IPS-NIHi7 (cell line): ENCODE measurements at regions not wholly inside any gene's neighbourhood (a gene's known extent, or its start where the extent isn't known, plus 50 kb on each side); places are given as distances from the start of the nearest gene placed in this dataset.

Experiments
- DNase-seq: peaks from one replicate; pipeline ENCODE4 v3.0.0; 2012; ENCODE audit warnings: mixed read lengths; ENCODE audit errors: extremely low spot score

DNA sequence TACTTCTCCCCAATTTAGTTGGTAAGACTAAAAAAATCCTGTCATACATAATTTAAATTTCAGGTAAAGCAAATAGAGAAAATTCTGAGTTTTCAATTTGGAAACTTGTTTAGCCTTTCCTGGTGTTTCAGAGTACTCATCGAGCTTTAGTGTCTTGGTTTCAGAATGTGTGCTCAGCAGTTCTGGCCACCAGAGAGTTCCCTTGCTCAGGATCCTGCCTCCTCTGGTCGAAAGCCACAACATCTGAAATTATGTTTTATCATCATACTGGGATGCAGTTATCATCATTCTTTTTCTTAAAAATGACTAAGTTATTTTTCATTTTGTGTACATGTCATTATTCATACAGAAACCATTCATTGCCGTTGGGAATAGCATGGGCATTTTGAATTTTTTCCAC is 263.2 kb upstream of the SPRY2 start:
- peak; percentile 16 for DNase-seq

DNA sequence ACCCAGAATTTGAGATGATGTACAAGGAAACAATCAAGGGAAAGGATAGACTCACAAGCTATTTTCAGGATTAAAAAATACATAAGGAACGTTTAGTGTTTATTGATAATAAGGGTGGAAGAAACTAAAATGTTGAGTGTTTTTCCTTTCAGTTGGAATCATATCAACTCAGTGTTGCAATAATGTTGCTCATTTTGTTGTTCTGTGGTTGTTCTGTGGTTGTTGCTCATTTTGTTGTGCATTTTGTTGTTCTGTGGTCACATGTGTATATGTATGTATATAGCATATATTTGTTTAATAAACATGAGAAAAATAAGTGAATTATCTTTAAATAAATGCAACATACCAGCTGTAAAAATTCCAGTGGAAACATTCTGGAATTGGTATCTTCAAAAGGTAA is 262.4 kb upstream of the SPRY2 start:
- DNase-seq: no peak

DNA sequence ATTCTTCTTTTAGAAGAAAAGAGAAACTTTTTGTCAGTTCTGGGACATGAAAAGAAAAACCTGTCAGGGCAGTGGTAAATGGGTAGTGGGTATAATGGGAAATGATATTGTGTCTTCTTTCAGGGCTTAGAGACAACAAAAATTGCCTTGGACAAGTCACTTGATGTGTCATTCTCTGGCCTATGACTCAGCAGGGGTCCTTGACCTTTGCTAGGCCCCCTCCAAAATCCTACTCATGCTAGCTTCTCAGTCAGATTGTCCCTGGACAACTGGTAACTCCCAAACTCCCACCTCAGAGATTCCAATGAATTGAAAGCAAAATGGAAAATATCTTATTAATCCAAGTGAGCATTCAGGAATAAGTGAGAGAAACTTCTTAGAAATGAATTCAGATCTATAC is 258.8 kb upstream of the SPRY2 start:
- DNase-seq: no peak

DNA sequence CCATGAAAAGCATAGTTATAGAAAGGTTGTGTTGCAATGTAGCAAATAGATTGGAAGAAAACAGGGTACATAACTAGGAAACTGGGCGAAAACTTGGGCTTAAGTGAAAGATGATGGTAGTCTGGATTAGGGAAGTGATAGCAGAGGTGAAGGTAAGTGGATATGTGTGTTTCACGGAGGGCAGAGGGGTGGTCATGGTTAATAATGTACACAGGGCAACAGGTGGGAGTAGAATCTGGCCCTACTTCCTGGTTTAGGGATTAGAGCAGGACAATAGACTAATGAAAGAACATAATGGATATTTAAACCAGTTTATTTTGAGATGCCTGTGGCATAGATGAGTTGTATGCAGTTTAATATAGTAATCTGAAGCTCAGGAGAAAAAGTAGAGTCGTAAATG is 257.3 kb upstream of the SPRY2 start:
- no peak for DNase-seq

DNA sequence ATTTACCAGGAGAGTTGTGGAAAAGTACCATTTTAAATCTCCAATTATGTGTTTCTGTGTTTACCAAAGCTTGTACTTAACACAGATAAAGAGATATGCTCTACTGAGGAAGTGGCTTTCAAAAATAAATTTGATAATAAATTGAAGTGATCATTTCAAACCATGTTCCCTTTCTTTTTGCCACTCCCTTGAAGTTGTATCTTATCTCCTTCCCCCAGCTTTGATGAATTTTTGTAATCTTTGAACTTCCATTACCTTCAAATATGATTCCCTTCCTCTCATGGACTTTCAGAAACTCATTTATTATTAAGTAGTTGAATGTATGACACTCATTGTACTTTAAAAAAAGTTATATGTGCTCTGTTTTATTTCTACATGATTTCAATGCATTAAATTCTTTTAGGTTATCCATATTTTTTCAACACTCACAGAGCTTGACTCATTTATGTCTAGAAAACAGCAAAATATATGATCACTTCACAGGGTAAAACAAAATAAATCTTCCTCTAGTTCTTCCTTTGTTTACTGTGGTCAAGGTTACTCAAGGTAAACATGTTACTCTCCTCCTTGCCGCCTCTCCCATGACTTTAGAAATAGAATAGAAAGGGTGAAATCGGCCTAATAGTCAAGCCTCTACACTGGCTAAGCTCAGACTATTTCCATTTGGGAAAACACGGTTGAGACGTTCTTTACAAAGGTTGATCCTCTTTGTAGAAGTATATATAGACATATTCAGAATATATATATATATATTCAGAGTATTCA is 251.2 kb upstream of the SPRY2 start:
- DNase-seq: no peak

DNA sequence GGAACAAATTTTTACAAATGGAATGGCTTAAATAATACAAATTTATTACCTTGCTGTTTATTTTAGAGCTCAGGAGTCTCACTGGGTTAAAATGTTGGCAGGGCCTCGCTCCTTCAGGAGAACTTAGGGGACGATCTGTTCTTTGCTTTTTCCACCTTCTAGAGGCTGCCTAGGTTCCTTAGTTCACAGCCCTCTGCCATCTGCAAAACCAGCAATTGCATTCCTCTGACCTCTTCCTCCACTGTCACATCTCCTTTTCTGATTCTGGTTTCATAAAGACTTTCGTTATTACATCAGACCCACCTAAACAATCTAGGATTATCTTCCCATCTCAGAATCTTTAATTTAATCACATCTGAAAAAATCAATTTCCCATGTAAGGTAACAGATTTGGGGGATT is 249.6 kb upstream of the SPRY2 start:
- DNase-seq: no peak

DNA sequence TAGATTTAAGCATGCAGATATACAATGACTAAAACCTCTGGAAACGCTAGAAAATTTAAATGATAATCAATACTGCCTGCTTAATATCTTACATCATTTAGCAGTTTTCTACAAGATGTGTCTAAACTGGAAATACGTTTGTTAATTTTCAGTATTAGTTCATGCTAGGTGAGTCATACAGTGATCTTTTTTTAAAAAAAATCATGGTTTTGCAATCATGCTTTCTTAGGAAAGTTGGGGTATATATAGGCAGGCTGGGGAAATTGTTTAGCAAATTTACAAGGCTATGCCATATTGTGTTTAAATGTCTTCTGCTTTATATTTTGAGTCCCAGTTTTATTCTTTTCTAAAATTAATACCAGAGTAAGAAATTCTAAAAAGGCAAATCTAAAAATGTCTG is 245.4 kb upstream of the SPRY2 start:
- DNase-seq: no peak

DNA sequence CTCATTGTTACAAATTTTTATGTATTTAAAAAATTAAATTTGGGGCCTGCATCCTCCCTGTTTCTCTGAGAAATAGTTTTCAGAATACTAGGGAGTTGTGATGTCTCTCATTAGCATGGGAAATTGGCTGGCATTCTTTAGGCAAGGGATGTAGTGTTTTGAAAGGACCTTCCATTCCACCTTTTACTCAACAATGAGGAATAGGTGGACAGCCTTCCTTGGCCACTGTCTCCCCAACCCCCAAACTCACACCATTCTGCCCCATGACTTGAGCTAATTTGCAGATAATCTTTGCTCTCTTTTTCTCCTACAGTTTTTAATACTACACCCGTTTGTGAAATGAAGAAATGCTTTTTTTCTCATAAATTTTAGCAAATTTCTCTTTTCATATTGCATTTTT is 244.6 kb upstream of the SPRY2 start:
- DNase-seq: no peak

DNA sequence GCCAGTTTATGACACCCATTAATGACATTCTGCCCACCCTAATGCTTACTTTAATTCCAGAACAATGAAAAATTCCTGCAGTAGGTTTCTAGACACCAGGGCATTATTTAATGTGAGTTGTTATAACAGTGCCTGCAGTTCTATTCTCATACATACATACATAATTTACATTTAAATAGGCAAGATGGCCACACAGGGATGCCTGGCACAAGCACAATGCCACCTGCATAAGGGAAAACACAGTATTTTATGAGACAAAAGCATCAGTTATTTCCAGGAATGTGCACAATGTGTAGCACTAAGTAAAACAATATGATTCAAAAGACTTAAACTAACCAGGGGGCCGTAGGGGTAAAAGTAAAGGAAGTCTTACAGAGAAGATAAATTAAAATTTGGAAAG is 243.9 kb upstream of the SPRY2 start:
- no peak for DNase-seq

DNA sequence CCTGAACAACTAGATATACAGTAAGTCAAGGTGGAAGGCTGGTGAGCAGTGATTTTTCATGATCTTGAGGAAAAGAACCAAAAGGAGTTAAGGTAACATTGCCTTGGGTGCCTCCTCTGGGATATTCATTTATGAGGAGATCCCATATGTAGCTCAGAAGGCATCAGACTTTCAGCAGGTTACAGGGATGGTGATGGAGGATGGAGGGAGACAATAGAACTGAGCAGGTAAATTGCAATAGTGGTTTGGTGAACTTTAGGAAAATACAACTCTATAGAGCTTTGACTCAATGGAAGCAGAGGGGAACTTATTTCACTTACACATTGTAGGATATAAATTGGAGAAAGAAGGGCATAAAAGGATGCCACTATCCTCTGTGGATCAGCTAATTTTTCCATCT is 243.4 kb upstream of the SPRY2 start:
- DNase-seq: no peak

DNA sequence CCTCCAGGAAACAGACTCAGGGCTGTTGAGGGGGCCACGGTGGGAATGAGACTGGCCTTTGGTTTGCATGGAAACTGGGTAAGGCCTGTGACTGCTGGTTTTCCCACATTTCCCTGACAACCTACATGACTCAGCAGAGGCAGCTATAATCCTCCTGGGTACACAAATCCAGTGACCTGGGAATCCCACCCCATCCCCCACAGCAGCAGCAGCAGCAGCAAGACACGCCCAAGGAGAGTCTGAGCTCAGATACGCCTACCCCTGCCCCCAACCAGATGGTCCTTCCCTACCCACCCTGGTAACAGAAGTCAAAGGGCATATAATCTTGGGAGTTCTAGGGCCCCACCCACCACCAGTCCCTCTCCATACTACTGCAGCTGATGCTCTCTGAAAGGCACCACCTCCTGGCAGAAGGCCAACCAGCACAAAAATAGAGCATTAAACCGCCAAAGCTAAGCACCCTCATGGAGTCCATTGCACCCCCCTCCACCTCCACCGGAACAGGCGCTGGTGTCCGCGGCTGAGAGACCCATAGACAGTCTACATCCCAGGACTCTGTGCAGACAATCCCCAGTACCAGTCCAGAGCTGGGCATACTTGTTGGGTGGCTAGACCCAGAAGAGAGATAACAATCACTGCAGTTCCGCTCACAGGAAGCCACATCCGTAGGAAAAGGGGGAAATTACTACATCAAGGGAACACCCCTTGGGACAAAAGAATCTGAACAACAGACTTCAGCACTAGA is 237.2 kb upstream of the SPRY2 start:
- DNase-seq: no peak

DNA sequence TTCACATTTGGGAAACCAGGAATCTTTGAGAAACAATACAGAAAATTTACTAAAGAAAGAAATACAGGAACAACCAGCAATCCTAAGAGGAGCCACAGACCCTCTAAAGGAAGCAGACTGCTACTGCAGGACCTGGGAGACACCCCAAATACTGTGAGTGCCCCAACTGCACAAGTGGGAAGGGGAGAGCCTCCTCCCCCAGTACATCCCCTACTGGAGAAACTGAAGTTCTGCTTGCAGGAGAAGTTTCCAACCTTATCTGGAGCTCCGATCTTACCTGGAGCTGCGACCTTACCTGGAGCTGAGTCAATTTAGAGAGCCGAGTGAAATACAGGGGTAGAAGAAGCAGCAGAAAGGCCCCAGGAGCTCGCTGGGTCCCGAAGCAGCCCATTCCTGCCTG is 236.4 kb upstream of the SPRY2 start:
- no peak for DNase-seq

DNA sequence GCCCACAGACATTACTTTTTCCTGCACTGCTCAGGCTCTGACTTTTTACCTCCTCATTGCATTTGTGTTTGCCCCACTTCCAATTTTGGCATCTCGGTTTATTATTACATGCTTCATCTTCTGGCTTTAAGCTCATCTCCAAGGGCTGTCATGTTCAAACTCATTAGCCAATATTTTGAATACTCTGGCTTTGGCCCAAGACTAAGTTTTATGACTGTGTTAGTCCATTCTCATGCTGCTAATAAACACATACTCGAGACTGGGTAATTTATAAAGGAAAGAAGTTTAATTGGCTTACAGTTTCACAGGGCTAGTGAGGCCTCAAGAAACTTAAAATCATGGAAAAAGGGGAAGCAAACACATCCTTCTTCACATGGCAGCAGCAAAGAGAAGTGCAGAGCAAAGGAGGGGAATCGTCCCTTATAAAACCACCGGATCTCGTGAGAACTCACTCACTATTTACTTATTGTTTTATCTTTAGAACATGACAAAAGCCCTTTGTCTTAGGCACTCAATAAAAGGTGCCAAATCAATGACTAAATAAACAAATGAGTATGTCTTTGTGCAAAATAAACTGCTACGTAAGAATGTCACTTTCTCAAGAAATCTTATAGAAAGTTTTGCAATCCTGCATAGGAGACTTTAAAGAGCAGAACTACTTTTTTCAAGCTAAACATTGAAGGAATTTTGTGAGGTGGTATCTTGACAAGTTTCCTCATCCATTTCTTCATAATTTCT is 233.4 kb upstream of the SPRY2 start:
- no peak for DNase-seq

DNA sequence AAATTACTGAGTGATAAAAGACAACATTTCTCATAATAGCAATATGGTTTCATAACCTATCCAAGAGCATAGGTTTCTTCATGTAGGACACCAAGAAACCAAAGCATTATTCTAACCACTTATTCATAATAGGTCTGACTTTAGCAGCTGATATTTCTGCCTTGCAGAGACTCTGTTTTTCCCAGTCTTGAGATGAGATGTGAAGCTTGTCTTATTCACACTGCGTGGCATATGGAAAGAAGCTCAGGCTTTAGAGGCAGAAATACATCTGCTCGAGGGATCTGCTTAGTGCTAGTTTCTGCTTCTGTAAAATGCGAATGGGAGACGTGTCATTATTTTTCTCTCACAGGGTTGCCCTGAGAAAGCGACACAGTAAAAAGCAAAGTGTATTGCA is 232.0 kb upstream of the SPRY2 start:
- no peak for DNase-seq

DNA sequence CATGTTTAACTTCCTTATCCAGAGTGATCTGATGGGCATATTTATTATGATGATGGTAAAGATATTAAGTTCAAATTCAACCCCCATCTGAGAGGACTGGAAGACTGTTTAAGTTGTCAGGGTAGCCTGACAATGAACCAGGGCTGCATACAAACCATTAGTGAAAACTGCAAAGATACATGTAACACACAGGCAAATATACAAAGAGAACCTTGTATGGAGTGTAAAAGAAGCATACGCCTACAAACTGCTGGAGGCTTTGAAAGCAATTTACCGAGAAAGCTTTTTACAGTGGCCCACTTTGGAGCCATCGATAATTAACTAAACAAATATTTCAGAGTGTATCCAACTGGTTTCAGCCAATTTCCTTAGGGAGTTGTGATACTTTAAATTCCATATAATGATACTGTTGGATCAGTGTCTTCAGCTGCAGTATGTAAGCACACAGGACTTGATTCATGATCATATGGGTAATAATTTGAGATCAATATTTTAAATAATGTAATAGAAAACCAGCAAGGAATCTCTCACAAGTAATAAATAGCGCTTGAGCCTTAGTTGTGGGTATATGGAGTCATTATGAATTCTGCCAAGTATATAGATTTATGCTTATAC is 231.5 kb upstream of the SPRY2 start:
- DNase-seq: no peak

DNA sequence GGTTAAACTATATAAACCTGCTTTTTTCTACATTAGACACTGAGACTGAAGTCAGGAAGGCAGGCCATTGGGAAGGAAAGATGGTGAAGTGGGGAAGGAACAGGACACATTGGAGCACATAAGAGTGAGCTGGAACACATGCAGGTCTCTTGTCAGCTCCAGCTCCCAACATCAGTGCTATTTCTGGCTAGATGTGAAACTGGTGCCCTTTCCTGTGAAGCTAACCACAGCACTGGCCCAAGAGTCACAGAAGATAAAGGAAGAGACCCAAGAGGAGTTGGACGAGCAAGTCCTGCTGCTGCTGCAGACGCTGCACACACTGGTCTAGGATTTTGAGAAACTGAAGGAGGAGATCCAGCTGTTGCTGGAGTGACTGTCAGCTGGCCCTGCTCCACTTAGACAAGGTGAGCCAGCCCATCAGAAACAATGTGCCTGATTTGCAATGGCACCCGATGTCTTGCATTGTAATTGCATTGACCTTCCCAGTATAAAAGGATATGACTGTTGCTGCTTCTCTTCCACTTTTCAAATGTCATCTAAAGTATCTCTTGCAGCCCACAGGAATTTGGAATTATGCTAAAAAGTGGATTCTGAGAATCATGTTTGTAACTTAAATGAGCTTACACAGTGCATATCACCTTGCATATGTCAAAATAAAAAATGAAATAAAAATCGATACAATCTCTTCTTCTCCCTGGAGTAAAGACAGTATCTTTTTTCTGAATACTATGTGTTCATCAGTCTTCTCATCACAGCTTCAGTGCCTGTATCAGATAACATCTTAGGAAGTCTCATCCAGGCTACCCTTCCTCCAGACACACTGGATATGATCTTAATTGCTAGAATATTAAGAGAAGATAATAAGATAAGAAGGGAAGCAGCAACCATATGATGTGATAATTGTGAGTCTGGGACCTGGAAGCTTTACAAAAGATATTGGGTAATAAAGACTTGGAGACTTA is 230.7 kb upstream of the SPRY2 start:
- no peak for DNase-seq

DNA sequence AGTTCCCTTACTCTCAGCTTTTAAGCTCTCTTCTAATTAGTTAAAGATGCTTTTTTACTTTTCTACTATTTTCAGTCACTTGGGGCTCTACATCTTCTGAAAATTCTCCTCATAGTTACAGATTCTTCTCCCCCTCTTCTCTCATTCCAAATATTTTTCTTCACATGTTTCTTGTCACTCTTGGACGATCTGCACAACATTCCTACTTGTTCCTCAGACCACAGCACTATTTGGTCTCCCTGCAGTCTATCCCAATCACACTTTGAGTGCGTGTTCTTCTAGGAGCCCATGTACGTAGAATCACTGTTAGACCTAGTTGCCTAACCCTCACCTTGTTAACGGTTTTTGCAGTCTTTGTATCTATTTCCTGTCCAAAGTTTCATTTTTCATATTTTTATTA is 222.5 kb upstream of the SPRY2 start:
- no peak for DNase-seq

DNA sequence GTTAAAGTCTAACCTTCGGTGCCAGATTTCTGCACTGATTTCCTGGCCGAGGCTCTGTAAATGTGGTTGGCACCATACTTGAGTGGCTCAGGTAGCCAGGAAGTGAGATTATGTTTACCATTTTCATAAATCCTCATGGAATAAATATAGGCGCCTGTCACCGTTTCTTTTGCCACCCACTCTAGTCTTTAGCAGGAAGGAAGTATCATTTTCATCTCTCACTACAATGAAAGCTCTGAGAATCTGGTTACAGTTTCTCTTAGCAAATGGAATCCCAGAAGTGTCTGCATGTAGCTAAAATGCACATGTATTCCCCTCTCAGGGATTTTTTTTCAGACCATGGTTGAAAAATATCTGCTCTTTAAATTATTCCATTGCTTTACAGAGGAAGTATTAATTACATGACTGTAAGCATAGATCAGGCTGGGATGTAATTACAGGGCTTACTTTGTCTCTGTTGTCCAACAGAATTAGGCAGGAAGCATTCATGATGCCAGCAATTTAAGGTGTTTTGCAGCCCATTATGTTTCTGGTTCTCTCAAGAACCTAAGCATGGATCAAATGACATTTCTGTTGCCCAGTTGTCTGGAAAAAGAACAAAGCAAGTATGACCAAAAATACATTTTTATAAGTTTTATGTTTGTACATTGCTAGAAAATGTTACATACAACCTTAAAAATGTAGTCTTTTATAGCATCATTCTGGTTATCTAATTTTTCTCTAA is 221.7 kb upstream of the SPRY2 start:
- DNase-seq: no peak

DNA sequence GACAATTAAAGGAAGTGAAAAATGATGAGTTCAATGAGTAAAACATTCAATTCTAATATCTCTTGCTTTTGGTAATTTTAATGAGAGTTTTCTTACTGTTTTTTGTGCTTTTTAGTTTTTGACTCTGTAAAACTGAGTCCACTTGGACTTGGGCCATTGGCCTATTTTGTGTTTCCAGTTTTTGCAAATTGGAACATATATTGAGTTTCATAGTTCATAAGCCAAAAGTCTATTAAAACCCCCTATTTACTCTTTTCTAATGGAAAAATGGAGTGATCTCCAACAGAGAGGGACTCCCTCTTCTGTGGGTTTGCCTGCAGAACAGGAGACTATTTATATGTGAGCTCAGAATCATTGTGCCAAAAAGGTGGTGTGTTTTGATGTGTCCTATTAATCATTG is 219.7 kb upstream of the SPRY2 start:
- DNase-seq: no peak

DNA sequence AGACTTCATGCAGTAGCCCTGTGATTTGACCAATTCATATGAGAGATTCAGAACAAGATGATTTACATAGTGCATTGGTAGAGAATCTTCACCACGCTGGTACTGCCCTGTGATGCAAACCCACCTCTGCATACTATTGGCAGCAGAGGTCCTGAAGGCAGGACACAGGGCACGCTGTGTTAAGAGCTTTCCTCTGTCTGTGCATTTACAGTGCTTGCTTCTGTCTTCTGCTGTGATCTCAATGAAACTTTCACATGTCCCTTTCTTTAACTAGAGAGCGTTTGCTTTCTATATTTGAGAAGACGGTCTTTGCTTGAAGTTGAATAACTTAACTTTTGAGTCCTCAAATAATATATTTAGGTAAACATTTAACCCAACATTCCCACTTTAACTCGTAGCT is 219.0 kb upstream of the SPRY2 start:
- DNase-seq: no peak

DNA sequence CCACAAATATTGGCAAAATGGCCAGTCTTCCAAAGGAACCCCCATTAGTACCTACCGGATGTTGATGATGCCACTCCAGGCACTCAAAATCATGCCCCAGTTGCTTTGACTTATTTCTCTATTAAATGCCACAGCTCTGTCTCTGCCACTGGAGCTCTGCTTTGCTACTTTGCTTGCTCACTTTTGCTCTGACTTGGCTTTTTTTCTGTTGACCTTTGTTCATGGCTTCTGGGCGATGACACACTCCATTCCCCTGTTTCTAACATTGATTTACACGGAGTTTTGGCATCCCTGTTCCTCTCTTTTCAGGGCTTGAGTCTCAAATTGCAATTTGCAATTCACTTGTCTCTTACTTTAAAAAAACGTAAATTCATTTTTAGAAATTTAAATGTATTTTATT is 217.1 kb upstream of the SPRY2 start:
- DNase-seq: no peak
